Testis (tissue), 2 donors: ENCODE measurements at regions not wholly inside any gene's neighbourhood (a gene's known extent, or its start where the extent isn't known, plus 50 kb on each side); places are given as distances from the start of the nearest gene placed in this dataset.
"Not testable (repeated sequence)": the region's sequence is repeated elsewhere in the genome, so short reads cannot be mapped to it uniquely, and the experiment has no call there.

Experiments
- DNase-seq: peaks from one replicate; pipeline ENCODE4 v3.0.0-alpha.2; 2019
- H3K27ac ChIP-seq, 2 donors: fragments of 200-600 bp; sonication (generic); one replicate each; pipeline ENCODE4 v1.5.1; 2019
- H3K27me3 ChIP-seq: fragments of 200-600 bp; sonication (generic); one replicate; pipeline ENCODE4 v1.5.1; 2019
- H3K36me3 ChIP-seq: fragments of 200-600 bp; sonication (generic); one replicate; pipeline ENCODE4 v1.5.1; 2017; ENCODE audit warnings: low read depth; ENCODE audit errors: missing control alignments
- H3K4me1 ChIP-seq: fragments of 200-600 bp; sonication (generic); one replicate; pipeline ENCODE4 v1.5.1; 2019
- H3K4me3 ChIP-seq, 2 donors: fragments of 200-600 bp; sonication (generic); one replicate each; pipeline ENCODE4 v1.5.1; 2017 to 2019
- H3K9me3 ChIP-seq: fragments of 200-600 bp; sonication (generic); one replicate; pipeline ENCODE4 v1.5.1; 2017
- CTCF ChIP-seq, 3 experiments: fragments of 450-650 bp in 2 of 3; fragments of 200-600 bp in 1 of 3; sonication (generic) in 1 of 3; IDR thresholded peaks; one replicate each; pipeline ENCODE4 v1.5.1; 2016 to 2019; ENCODE audit warnings: antibody characterized with exemption in 3 of 3, mild to moderate bottlenecking in 2 of 3, moderate library complexity in 1 of 3
- POLR2A ChIP-seq: fragments of 450-650 bp; IDR thresholded peaks from one replicate; pipeline ENCODE4 v1.6.1; 2017; ENCODE audit warnings: antibody characterized with exemption, mild to moderate bottlenecking, moderate library complexity
- WGBS, 2 donors: methylation state at CpG; one replicate each; pipeline ENCODE4 v1.1.5; 2018; 5-methylcytosine and 5-hydroxymethylcytosine counted together
- intact Hi-C: fragments of 100-400 bp; cut with DNase I; formaldehyde crosslinking; loops from one replicate; pipeline ENCODE4 v1.15.1; 2023; ENCODE audit warnings: low total_unique reads

GRCh38 chr5:92944337-92944736 lies 636.7 kb downstream of the NR2F1-AS1 start:
- no peak for DNase-seq
- no peaks in the 10 kb centered on the region for H3K9me3 ChIP-seq
- no peak overlapping the region for H3K27ac ChIP-seq
- 92 to 93% methylated on average over 2 of the region's 2 CpGs for WGBS, 2 donors
- H3K27me3 ChIP-seq: no peaks in the 10 kb centered on the region
- TF ChIP-seq CTCF (IDR thresholded peaks at IDR 0.05) (no peak), POLR2A (no peak)
- no peak overlapping the region for H3K4me3 ChIP-seq
- H3K4me1 ChIP-seq: no peaks in the 10 kb centered on the region
- intact Hi-C loops: no loop called here
- H3K36me3 ChIP-seq: no peaks in the 10 kb centered on the region

GRCh38 chr5:92942762-92943161 lies 638.3 kb downstream of the NR2F1-AS1 start:
- intact Hi-C loops: no loop called here
- no peaks in the 10 kb centered on the region for H3K36me3 ChIP-seq
- TF ChIP-seq POLR2A (no peak), CTCF (IDR thresholded peaks at IDR 0.05) (no peak)
- no peaks in the 10 kb centered on the region for H3K9me3 ChIP-seq
- DNase-seq: no peak
- H3K4me1 ChIP-seq: no peaks in the 10 kb centered on the region
- H3K27me3 ChIP-seq: no peaks in the 10 kb centered on the region
- H3K27ac ChIP-seq: no peak overlapping the region
- no peak overlapping the region for H3K4me3 ChIP-seq

- no peaks in the 10 kb centered on the region for H3K4me1 ChIP-seq
- no peak overlapping the region for H3K4me3 ChIP-seq
- intact Hi-C loops: no loop called here
- no peak overlapping the region for H3K27ac ChIP-seq
- H3K27me3 ChIP-seq: no peaks in the 10 kb centered on the region
- no peaks in the 10 kb centered on the region for H3K9me3 ChIP-seq
- H3K36me3 ChIP-seq: no peaks in the 10 kb centered on the region
- DNase-seq: no peak
- no peak for TF ChIP-seq CTCF (IDR thresholded peaks at IDR 0.05)
- TF ChIP-seq POLR2A: no peak
- WGBS, 2 donors: 80 to 90% methylated on average over 9 of the region's 9 CpGs
These were observed 639.2 kb downstream of the NR2F1-AS1 start for GRCh38 chr5:92941806-92942205.

- Histone ChIP-seq H3K9me3 (no peaks in the 10 kb centered on the region), H3K36me3 (no peaks in the 10 kb centered on the region), H3K27ac (no peak overlapping the region), H3K27me3 (no peaks in the 10 kb centered on the region), H3K4me3 (no peak overlapping the region), H3K4me1 (no peaks in the 10 kb centered on the region)
- 14 to 37% methylated on average over 4 of the region's 4 CpGs for WGBS, 2 donors
- TF ChIP-seq CTCF (IDR thresholded peaks at IDR 0.05) (no peak), POLR2A (no peak)
- no peak for DNase-seq
- intact Hi-C loops: no loop called here
These were observed 641.6 kb downstream of the NR2F1-AS1 start for GRCh38 chr5:92939428-92939827.

- intact Hi-C loops: not testable (repeated sequence)
- WGBS, 2 donors: 73% methylated on average over 2 of the region's 2 CpGs
These were observed 643.6 kb downstream of the NR2F1-AS1 start for GRCh38 chr5:92937396-92937795.

More at GRCh38 chr5:92937396-92937795, 643.6 kb downstream of the NR2F1-AS1 start:
- H3K36me3 ChIP-seq, H3K4me1 ChIP-seq, H3K27ac ChIP-seq, H3K4me3 ChIP-seq, DNase-seq, H3K27me3 ChIP-seq, H3K9me3 ChIP-seq: not testable (repeated sequence)
